Cerebellar cortex (tissue), 1 donor: ENCODE measurements at regions not wholly inside any gene's neighbourhood (a gene's known extent, or its start where the extent isn't known, plus 50 kb on each side); places are given as distances from the start of the nearest gene placed in this dataset.

ENCODE experiments used
- DNase-seq: peaks from one replicate; pipeline ENCODE4 v3.0.0-alpha.2; 2015; ENCODE audit warnings: low spot score

- DNase-seq, result no peak
Observed at GRCh38 chr4:58205446-58206235, 1095.5 kb upstream of the IGFBP7 start.

- no peak for DNase-seq
Observed at GRCh38 chr4:58192217-58192616, 1082.0 kb upstream of the IGFBP7 start.

GRCh38 chr4:58191109-58191508 lies 1080.9 kb upstream of the IGFBP7 start:
- DNase-seq, result no peak

- DNase-seq, result no peak
Observed at GRCh38 chr4:58188316-58188715, 1078.1 kb upstream of the IGFBP7 start.

- no peak for DNase-seq
Observed at GRCh38 chr4:58175024-58175423, 1064.8 kb upstream of the IGFBP7 start.

GRCh38 chr4:58166490-58166889 lies 1056.3 kb upstream of the IGFBP7 start:
- DNase-seq, result peak; percentile 70

- no peak for DNase-seq
Observed at GRCh38 chr4:58163156-58163555, 1053.0 kb upstream of the IGFBP7 start.

- no peak for DNase-seq
Observed at GRCh38 chr4:58149404-58150085, 1039.4 kb upstream of the IGFBP7 start.

- no peak for DNase-seq
Observed at GRCh38 chr4:58144721-58145120, 1034.5 kb upstream of the IGFBP7 start.

- DNase-seq, result peak; percentile 34
Observed at GRCh38 chr4:58138786-58139668, 1028.8 kb upstream of the IGFBP7 start.

- DNase-seq, result no peak
Observed at GRCh38 chr4:58136604-58137003, 1026.4 kb upstream of the IGFBP7 start.

- no peak for DNase-seq
Observed at GRCh38 chr4:58127680-58128079, 1017.5 kb upstream of the IGFBP7 start.

- DNase-seq, result no peak
Observed at GRCh38 chr4:58119298-58119697, 1009.1 kb upstream of the IGFBP7 start.

- DNase-seq, result no peak
Observed at GRCh38 chr4:58113126-58113525, 1002.9 kb upstream of the IGFBP7 start.

GRCh38 chr4:58111818-58112217 lies 1001.6 kb upstream of the IGFBP7 start:
- no peak for DNase-seq

- no peak for DNase-seq
Observed at GRCh38 chr4:58093352-58093751, 983.2 kb upstream of the IGFBP7 start.

- no peak for DNase-seq
Observed at GRCh38 chr4:58090539-58090938, 980.4 kb upstream of the IGFBP7 start.

- no peak for DNase-seq
Observed at GRCh38 chr4:58081356-58081755, 971.2 kb upstream of the IGFBP7 start.

GRCh38 chr4:58075724-58076123 lies 965.5 kb upstream of the IGFBP7 start:
- no peak for DNase-seq

- DNase-seq, result no peak
Observed at GRCh38 chr4:58074382-58074781, 964.2 kb upstream of the IGFBP7 start.

GRCh38 chr4:58070726-58071125 lies 960.5 kb upstream of the IGFBP7 start:
- DNase-seq, result no peak

- no peak for DNase-seq
Observed at GRCh38 chr4:58064653-58065052, 954.5 kb upstream of the IGFBP7 start.
